Cerebellar cortex (tissue), 1 donor: ENCODE measurements at regions not wholly inside any gene's neighbourhood (a gene's known extent, or its start where the extent isn't known, plus 50 kb on each side); places are given as distances from the start of the nearest gene placed in this dataset.
A peak's percentile ranks its signal among the peaks of the same experiment; 100 is the strongest.
"Not testable (repeated sequence)": the region's sequence is repeated elsewhere in the genome, so short reads cannot be mapped to it uniquely, and the experiment has no call there.

Experiments
- DNase-seq: peaks from one replicate; pipeline ENCODE4 v3.0.0-alpha.2; 2015; ENCODE audit warnings: low spot score

- DNase-seq = not testable (repeated sequence)
These were observed 352.0 kb downstream of the MDFIC start for GRCh38 chr7:115273855-115274254.

DNA sequence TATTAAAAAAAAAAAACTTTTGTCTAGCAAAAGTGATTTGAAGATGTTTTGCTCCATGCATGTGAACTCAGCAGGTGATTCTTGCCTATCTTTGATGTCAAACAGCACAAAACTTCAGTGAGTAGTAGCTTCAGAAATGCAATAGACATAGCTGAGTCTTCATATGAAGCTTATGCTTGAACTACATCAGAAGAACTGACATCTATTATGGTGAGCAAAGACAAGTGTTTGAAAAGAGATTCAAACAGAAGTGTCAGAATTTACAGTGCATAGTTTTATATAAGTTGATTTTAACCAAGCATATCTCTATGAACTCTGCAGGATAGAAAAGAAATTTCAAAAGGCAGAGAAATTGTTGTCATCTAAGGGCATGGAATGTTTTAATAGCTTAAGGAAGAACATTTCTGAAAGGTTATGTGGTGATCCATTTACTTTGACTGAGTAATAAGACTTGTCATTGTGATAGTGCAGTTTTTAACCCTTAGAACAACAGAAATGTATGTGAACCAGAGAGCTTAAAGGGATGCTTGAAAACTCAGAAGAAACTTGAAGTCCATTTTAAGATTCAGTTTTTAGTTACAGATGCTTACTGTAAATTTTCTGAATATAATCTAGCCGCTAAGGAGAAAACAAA is 351.4 kb downstream of the MDFIC start:
- no peak for DNase-seq

DNA sequence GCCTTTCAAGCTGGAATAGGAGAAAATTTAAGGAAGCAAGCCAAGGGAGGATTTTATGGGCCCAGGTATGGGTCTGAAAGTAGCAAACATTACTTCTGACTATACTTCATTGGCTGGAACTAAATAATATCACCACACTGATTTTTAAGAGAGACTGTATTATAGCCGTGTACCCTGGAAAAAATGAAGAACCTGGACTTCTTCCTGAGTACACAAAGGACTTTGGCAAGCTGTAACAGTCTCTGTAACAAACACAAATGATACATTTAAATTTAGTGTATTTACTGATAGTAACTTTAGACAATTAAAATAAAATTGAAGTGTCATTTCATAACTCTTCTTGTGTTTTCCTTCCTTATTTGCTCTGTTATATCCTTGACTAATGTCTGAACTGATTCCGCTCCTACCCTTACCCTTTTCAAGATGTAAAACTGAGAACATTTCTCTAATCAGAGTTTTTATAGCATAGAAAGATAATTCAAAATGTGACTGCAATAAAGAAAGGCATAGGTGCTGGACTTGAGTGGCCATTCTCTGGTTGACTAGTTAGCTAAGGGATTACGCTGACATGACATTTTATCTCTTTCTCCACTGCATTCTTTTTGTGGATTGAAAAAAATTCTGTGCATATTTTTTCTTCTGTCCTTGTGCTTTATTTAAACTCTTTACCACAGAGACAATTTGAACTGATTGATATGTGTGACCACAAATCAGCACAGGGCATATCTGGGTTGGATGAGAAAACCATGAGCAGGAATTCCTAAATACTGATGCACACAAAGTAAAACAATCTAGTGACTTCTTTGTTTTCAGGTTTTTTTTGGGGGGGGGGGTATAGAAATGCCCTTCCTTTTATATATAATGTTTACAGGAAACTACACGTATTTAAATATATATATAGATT is 349.7 kb downstream of the MDFIC start:
- no peak for DNase-seq

- DNase-seq = no peak
These were observed 347.6 kb downstream of the MDFIC start for GRCh38 chr7:115269486-115269885.

GRCh38 chr7:115267503-115267902 is 345.6 kb downstream of the MDFIC start:
- no peak for DNase-seq

GRCh38 chr7:115260381-115260780 is 338.5 kb downstream of the MDFIC start:
- no peak for DNase-seq

- no peak for DNase-seq
These were observed 330.6 kb downstream of the MDFIC start for GRCh38 chr7:115252461-115252860.

GRCh38 chr7:115249080-115249479 is 327.2 kb downstream of the MDFIC start:
- DNase-seq = no peak

GRCh38 chr7:115241151-115241550 is 319.3 kb downstream of the MDFIC start:
- no peak for DNase-seq

GRCh38 chr7:115240242-115240641 is 318.3 kb downstream of the MDFIC start:
- no peak for DNase-seq

- no peak for DNase-seq
These were observed 313.2 kb downstream of the MDFIC start for GRCh38 chr7:115235075-115235474.

DNA sequence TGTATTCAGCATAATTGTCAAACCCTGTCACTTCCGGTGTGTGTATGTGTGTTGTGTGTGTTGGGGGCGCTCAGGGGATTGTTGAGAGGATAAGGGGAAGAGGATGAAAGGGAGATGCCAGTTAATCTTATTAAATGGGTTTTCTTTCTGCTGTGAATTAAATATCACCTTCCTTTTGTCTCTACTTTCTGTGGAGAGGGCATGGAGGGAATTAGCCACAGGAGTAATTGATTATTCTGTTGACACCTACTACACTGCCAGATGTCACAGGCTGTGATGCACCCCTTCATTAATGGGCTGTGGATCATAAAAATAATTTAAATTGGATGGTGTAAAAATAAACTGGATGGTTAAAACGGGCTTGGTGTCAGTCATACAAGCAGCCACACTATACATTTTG is 311.9 kb downstream of the MDFIC start:
- DNase-seq = no peak

- no peak for DNase-seq
These were observed 310.1 kb downstream of the MDFIC start for GRCh38 chr7:115232041-115232440.

DNA sequence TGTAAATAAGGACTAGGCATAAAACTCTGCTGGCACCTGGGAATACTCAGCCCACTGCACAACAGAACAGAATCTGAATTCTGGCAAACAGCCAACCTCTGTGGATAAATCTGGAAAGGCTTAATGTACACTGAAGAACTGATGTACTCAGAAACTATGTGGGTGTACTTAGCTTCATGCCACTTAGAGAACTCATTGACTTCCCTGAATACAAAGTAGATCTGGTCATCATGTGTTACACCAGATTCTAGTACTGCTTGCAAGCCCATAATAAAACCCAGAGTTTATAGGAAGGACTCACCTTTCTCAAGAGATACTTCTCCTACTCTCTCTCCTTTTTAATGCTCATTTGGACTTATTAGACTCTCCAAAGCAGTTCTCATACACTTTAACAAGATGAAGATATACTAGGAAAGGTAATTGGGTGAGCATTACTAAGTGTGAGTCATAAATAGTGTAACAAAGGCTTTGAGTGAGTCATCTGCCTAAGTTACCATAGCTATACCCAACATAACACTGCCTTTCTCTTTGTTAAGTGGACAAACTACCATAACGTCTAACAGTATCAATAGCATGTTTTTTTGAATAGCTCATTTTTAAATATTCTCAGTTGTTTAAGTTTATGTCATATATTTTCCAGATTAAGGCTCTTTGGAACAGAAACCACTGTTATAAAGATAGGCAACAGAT is 309.1 kb downstream of the MDFIC start:
- DNase-seq = peak; percentile 1

DNA sequence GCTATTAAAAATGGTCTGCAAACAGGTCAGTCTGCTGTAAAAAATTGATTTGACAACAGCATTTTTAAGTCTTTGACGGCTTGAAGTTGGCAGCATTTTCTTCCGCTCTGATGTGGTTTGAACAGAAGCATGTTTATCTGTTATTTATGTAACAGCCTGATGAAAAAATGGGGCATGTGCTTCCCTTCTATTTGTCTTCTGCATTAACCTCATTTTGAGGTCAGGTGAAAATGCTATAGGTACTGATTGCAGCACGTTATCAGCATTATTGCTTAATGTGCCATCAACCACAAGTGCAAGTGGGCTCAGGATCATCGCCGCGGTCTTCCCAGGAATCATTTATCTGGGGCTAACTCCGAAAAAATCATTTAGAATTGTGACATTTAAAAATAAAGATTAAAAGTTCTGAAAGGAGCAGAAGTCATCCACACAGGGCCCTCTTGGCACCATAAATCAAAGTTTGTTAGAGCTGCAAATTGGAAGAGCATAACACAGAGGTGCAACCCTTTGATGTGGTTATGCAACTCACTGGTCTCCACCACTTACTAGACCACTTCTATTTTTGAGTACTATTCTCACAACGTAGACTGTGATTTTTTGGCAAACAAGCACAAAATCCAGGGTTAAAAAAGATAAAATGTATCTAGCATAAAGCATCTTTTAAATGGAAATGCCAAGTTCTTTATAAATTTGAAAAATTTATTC is 307.7 kb downstream of the MDFIC start:
- DNase-seq = no peak

- no peak for DNase-seq
These were observed 305.8 kb downstream of the MDFIC start for GRCh38 chr7:115227473-115228235.

DNA sequence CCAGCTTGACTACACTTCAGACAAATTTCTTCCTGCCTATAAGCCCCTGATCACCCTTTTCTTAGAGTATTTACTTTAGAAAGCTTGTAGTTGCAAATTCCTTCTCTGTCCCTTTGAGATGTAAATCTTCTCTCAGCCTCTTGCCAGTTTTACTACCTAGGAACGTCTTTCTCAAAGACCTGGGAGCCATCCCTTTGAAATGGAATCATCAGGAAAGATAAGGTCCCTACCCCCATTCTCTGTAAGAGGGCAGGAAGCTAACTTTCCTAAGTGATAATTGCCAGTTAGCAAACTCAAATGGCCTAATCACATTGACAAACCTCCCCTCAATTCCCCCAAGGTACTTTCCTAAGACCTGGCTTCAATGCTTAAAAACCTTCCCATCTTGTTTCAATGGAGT is 304.5 kb downstream of the MDFIC start:
- no peak for DNase-seq

DNA sequence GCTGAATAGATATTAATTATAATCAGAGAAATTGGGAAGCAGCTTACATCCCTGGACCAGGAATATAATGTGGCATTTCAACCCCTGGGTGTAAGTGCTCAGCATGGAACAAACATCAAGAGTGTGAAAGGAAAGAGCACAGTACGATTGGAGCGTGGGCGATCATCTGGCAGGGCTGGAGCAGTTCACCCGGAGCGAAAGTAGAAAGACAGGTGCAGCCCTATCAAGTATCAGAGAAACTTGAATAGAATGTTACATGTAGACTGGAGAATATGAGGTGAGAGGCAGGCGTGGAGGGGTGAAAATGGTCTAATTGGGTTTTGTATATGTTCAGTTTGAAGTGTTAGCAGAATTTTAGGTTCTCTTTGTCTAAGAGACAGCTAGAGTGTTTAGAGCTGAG is 303.0 kb downstream of the MDFIC start:
- no peak for DNase-seq

DNA sequence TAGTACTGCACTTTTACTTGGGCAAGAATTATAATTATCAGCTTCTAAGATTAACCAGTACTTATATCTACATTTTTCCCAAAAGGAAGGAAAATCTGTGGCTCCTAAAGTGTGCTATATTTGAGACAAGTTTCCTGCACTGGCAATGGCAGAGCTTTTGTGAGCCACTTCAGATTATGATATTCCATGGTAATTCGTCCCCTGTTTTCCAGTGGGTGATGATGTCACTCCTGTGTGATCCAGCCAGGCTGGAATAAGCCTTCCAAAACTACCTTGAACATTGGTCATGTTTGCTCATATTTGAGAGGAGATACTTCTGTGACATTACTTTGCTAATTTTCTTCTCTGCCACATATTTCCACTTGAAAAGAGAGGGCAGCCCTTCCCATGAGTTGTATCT is 302.1 kb downstream of the MDFIC start:
- DNase-seq = no peak

GRCh38 chr7:115221456-115221855 is 299.6 kb downstream of the MDFIC start:
- no peak for DNase-seq

DNA sequence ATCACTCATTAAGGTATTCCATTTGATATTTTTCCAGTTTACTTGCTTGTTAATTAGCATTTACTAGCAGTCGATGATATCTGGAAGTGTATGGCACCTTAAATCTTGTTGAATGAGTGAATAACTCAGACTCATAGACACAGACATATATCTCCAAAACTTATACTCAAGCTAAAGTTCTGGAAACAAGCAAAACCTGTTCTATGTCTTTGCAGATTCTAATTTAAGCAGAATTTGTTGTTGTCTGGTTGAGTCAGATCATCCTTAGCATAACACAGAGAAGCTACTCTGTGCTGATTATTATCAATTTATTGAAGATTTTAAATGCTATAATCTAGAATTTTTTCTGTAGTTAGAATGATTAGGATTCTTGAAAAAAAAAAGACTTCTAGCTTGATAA is 296.2 kb downstream of the MDFIC start:
- no peak for DNase-seq

GRCh38 chr7:115217373-115217772 is 295.5 kb downstream of the MDFIC start:
- DNase-seq = no peak
